Stomach (tissue), 8 donors: ENCODE measurements at regions not wholly inside any gene's neighbourhood (a gene's known extent, or its start where the extent isn't known, plus 50 kb on each side); places are given as distances from the start of the nearest gene placed in this dataset.

Experiments
- DNase-seq, 2 donors: peaks; one replicate each; pipeline versions ENCODE4 v3.0.0 to v3.0.0-alpha.2; 2013 to 2019
- H3K27ac ChIP-seq, 5 donors: fragments of 200-600 bp in 4 of 5; sonication (generic) in 4 of 5; one replicate each; pipeline ENCODE4 v1.5.1; 2013 to 2019; ENCODE audit warnings: mild to moderate bottlenecking in 1 of 5, moderate library complexity in 1 of 5
- H3K27me3 ChIP-seq, 3 donors: fragments of 200-600 bp; sonication (generic); one replicate each; pipeline ENCODE4 v1.5.1; 2017 to 2019; ENCODE audit warnings: mixed run types in 1 of 3
- H3K36me3 ChIP-seq, 4 donors: fragments of 200-600 bp; sonication (generic); 1 replicate in 3 of 4; 2 replicates in 1 of 4; pipeline ENCODE4 v1.5.1; 2016 to 2019
- H3K4me1 ChIP-seq, 4 donors: fragments of 200-600 bp; sonication (generic); one replicate each; pipeline ENCODE4 v1.5.1; 2016 to 2019
- H3K4me3 ChIP-seq, 4 donors: fragments of 200-600 bp; sonication (generic) in 3 of 4; one replicate each; pipeline ENCODE4 v1.5.1; 2016 to 2019; ENCODE audit warnings: mild to moderate bottlenecking in 1 of 4
- H3K9me3 ChIP-seq, 4 donors: fragments of 200-600 bp; sonication (generic); one replicate each; pipeline ENCODE4 v1.5.1; 2016 to 2019
- CTCF ChIP-seq, 7 experiments: fragments of 450-650 bp in 4 of 7; fragments of 200-600 bp in 3 of 7; sonication (generic) in 3 of 7; IDR thresholded peaks; one replicate each; pipeline ENCODE4 v1.5.1; 2016 to 2019; ENCODE audit warnings: antibody characterized with exemption in 7 of 7, control low read depth in 2 of 7, mild to moderate bottlenecking in 1 of 7
- EP300 ChIP-seq: sonication (generic); formaldehyde crosslinking; IDR thresholded peaks from one replicate; pipeline ENCODE4 v1.6.1; 2017; ENCODE audit warnings: antibody characterized with exemption
- POLR2A ChIP-seq, 4 donors: fragments of 450-650 bp; IDR thresholded peaks; one replicate each; pipeline ENCODE4 v1.6.1; 2016; ENCODE audit warnings: antibody characterized with exemption in 4 of 4, control low read depth in 2 of 4, mild to moderate bottlenecking in 1 of 4, moderate library complexity in 1 of 4
- POLR2AphosphoS5 ChIP-seq, 3 donors: sonication (generic); formaldehyde crosslinking; IDR thresholded peaks; one replicate each; pipeline ENCODE4 v1.6.1; 2016; ENCODE audit warnings: antibody characterized with exemption in 3 of 3
- WGBS, 5 donors: extraction: QIAGEN DNeasy Blood & Tissue Kit in 3 of 5; methylation state at CpG; one replicate each; pipeline versions ENCODE4 v1.1.5 to v1.1.7; 2013 to 2018; 5-methylcytosine and 5-hydroxymethylcytosine counted together
- intact Hi-C: fragments of 100-400 bp; cut with DNase I; formaldehyde crosslinking; loops from one replicate; pipeline ENCODE4 v1.15.1; 2023; ENCODE audit warnings: low total_unique reads
- donor health status: healthy with polysubstance abuse.
- donor health status: Bipolar disorder and iron deficiency.
- donor health status: healthy.

- TF ChIP-seq EP300 (no peak), POLR2A (IDR thresholded peaks at IDR 0.05) (no peak), POLR2AphosphoS5 (IDR thresholded peaks at IDR 0.05) (no peak), CTCF (IDR thresholded peaks at IDR 0.05) (no peak)
- Histone ChIP-seq H3K4me3 (no peak overlapping the region), H3K4me1 (peaks cover 0 to 6% (median 0%) of the 10 kb centered on the region in 4 donors), H3K27ac (no peak overlapping the region), H3K27me3 (peaks cover 0 to 69% (median 19%) of the 10 kb centered on the region in 3 donors), H3K9me3 (no peaks in the 10 kb centered on the region), H3K36me3 (no peaks in the 10 kb centered on the region)
- intact Hi-C loops, result no loop called here
- DNase-seq, result no peak
- 66 to 79% (median 72%) methylated on average over 14 to 17 of the region's 17 CpGs for WGBS, 5 donors
These were observed 267.6 kb downstream of the ADGRD1 start for GRCh38 chr12:131221061-131221956.

- Histone ChIP-seq H3K36me3 (no peaks in the 10 kb centered on the region), H3K27ac (no peak overlapping the region), H3K9me3 (no peaks in the 10 kb centered on the region), H3K4me3 (no peak overlapping the region), H3K27me3 (peaks cover 0 to 64% (median 19%) of the 10 kb centered on the region in 3 donors), H3K4me1 (peaks cover 0 to 6% (median 0%) of the 10 kb centered on the region in 4 donors)
- 51 to 64% (median 53%) methylated on average over 5 of the region's 5 CpGs for WGBS, 5 donors
- DNase-seq, result no peak
- TF ChIP-seq POLR2A (IDR thresholded peaks at IDR 0.05) (no peak), POLR2AphosphoS5 (IDR thresholded peaks at IDR 0.05) (no peak), EP300 (no peak), CTCF (IDR thresholded peaks at IDR 0.05) (no peak)
- intact Hi-C loops, result no loop called here
These were observed 268.2 kb downstream of the ADGRD1 start for GRCh38 chr12:131221957-131222328.

DNA sequence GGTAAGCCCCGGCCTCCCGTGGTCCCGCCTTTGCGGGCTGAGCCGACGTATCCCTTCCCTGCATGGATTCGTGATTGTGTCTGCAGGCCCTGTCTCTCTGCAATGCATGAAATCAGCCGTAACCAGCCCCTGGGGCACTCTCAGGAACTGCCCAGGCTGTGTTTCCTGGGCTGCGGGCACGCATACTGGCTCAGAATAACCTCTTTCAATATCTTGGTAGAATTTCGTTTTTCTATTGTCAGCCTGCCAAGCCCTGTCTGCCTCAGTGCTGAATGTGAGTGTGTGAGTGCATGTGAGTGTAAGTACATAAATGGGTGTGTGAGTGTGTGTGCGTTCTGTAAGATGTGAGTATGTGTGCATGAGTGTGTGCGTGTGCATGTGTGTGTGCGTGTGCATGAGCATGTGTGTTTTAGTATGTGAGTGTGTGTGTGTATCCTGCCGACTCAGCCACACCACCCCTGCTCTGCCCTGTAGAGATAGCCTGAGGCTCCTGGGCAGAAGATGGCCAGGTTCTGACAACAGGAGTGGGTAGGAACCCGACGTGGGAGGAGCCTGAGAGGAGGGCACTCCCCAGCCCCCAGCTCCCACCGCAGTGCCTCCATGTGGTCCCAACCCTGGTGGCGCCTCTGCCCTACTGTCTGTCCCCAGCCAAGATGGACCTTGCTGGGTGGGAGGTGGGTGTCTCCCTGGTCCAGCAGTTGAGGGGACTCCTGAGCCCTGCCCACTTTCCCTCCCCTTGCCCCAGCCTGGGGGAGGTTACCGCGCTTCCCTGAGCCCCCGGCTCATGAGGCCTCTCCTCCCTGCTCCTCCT lies 268.8 kb downstream of the ADGRD1 start:
- TF ChIP-seq CTCF (IDR thresholded peaks at IDR 0.05) (no peak), EP300 (no peak), POLR2A (IDR thresholded peaks at IDR 0.05) (no peak), POLR2AphosphoS5 (IDR thresholded peaks at IDR 0.05) (no peak)
- WGBS, 5 donors, result 46 to 58% (median 49%) methylated on average over 20 to 22 of the region's 22 CpGs
- no peaks in the 10 kb centered on the region for H3K9me3 ChIP-seq
- intact Hi-C loops, result no loop called here
- no peak overlapping the region for H3K4me3 ChIP-seq
- DNase-seq, result peak in 1 of 2 donors; percentile 44
- H3K4me1 ChIP-seq, result peaks cover 0 to 6% (median 0%) of the 10 kb centered on the region in 4 donors
- no peaks in the 10 kb centered on the region for H3K36me3 ChIP-seq
- H3K27me3 ChIP-seq, result peaks cover 0 to 61% (median 19%) of the 10 kb centered on the region in 3 donors
- H3K27ac ChIP-seq, result no peak overlapping the region

GRCh38 chr12:131223171-131223761 lies 269.6 kb downstream of the ADGRD1 start:
- Histone ChIP-seq H3K9me3 (no peaks in the 10 kb centered on the region), H3K36me3 (no peaks in the 10 kb centered on the region), H3K4me1 (peaks cover 0 to 8% (median 0%) of the 10 kb centered on the region in 4 donors), H3K4me3 (no peak overlapping the region), H3K27me3 (peaks cover 0 to 64% (median 16%) of the 10 kb centered on the region in 3 donors), H3K27ac (no peak overlapping the region)
- TF ChIP-seq POLR2AphosphoS5 (IDR thresholded peaks at IDR 0.05) (no peak), CTCF (IDR thresholded peaks at IDR 0.05) (no peak), EP300 (no peak), POLR2A (IDR thresholded peaks at IDR 0.05) (no peak)
- intact Hi-C loops, result no loop called here
- 89 to 95% (median 92%) methylated on average over 31 of the region's 31 CpGs for WGBS, 5 donors
- no peak for DNase-seq
